ENCODE measurements at regions not wholly inside any gene's neighbourhood (a gene's known extent, or its start where the extent isn't known, plus 50 kb on each side); places are given as distances from the start of the nearest gene placed in this dataset.
"Not testable (repeated sequence)": the region's sequence is repeated elsewhere in the genome, so short reads cannot be mapped to it uniquely, and the experiment has no call there.

DNA sequence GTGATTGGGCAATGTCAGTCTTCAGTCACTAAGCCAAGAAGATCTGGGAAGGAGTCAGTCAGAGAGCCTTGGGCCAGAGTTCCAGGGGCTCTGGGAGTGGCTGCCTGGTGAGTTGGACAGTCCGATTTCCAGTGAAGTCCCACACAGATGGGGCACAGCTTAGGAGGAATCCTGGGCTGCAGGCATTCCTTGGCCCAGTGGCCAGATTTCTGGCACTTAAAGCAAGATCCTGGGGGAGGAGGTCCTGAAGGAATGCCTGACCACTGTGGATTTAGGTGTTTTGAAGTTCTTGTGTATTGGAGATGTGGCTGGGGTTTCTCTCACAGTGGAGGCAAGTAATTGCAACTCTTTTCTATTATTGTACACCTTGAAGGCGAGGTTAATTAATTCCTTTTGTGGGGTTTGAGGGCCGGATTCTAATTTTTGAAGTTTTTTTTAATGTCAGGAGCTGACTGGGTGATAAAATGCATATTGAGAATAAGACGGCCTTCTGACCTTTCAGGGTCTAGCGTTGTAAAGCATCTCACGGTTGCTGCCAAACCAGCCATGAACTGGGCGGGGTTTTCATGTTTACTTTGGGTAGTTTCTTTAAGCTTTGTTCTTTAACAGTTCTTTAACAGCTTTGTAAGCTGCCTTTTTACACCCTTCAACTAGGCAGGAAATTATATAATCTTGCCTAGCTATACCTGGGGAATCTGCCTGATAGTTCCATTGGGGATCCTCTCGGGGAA is 73.6 kb upstream of the SIRPG start:
- TF ChIP-seq, protein P1, sequence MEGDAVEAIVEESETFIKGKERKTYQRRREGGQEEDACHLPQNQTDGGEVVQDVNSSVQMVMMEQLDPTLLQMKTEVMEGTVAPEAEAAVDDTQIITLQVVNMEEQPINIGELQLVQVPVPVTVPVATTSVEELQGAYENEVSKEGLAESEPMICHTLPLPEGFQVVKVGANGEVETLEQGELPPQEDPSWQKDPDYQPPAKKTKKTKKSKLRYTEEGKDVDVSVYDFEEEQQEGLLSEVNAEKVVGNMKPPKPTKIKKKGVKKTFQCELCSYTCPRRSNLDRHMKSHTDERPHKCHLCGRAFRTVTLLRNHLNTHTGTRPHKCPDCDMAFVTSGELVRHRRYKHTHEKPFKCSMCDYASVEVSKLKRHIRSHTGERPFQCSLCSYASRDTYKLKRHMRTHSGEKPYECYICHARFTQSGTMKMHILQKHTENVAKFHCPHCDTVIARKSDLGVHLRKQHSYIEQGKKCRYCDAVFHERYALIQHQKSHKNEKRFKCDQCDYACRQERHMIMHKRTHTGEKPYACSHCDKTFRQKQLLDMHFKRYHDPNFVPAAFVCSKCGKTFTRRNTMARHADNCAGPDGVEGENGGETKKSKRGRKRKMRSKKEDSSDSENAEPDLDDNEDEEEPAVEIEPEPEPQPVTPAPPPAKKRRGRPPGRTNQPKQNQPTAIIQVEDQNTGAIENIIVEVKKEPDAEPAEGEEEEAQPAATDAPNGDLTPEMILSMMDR (conservative IDR thresholded peaks at IDR 0.05; ENCODE audit: low read depth, low read length): not testable (repeated sequence)
- not testable (repeated sequence) for TF ChIP-seq EZH2 (IDR thresholded peaks at IDR 0.05; ENCODE audit: low read length, unreplicated experiment); EZH2phosphoT487 (IDR thresholded peaks at IDR 0.05; ENCODE audit: borderline replicate concordance, low read length)

All from PC-3 (cell line).